ENCODE measurements at regions not wholly inside any gene's neighbourhood (a gene's known extent, or its start where the extent isn't known, plus 50 kb on each side); places are given as distances from the start of the nearest gene placed in this dataset.

DNA sequence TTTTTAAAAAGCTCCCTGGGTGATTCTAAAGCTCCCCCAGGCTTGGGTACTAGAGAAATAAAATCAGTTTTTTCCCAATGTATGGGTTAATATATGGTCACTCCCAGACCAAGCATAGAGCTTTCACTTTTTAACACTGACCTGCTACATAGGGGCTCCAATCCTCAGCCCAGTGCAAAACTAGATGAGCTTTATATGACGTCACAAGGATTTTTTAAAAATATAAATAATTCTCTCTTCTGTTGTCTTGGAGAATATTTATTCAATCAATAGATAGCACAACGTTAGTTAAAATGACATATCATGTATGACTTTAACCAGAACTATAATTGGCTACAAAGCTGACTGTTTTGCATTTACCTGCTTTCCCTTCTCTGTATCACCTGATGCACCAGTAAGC lies 137.9 kb upstream of the TMCC3 start:
- TF ChIP-seq, protein P1, sequence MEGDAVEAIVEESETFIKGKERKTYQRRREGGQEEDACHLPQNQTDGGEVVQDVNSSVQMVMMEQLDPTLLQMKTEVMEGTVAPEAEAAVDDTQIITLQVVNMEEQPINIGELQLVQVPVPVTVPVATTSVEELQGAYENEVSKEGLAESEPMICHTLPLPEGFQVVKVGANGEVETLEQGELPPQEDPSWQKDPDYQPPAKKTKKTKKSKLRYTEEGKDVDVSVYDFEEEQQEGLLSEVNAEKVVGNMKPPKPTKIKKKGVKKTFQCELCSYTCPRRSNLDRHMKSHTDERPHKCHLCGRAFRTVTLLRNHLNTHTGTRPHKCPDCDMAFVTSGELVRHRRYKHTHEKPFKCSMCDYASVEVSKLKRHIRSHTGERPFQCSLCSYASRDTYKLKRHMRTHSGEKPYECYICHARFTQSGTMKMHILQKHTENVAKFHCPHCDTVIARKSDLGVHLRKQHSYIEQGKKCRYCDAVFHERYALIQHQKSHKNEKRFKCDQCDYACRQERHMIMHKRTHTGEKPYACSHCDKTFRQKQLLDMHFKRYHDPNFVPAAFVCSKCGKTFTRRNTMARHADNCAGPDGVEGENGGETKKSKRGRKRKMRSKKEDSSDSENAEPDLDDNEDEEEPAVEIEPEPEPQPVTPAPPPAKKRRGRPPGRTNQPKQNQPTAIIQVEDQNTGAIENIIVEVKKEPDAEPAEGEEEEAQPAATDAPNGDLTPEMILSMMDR (conservative IDR thresholded peaks at IDR 0.05; ENCODE audit: low read depth, low read length): no peak
- TF ChIP-seq EZH2 (IDR thresholded peaks at IDR 0.05; ENCODE audit: borderline replicate concordance, low read depth, low read length, poor library complexity, severe bottlenecking): no peak

Data from A673 (cell line).